ENCODE measurements at regions not wholly inside any gene's neighbourhood (a gene's known extent, or its start where the extent isn't known, plus 50 kb on each side); places are given as distances from the start of the nearest gene placed in this dataset.

GRCh38 chrX:130563476-130563875 lies 161.7 kb downstream of the RBMX2 start:
- TF ChIP-seq CTCF (IDR thresholded peaks at IDR 0.05) (no peak), POLR2A (IDR thresholded peaks at IDR 0.05) (no peak)
